Left cardiac atrium (tissue), 4 donors: ENCODE measurements at regions not wholly inside any gene's neighbourhood (a gene's known extent, or its start where the extent isn't known, plus 50 kb on each side); places are given as distances from the start of the nearest gene placed in this dataset.

ENCODE experiments used
- ATAC-seq, 2 donors: fragments of 200-7000 bp; cut with Tn5 transposase; one replicate each; pipeline ENCODE4 v1.9.1; 2020; ENCODE audit warnings: mild to moderate bottlenecking in 2 of 2, moderate library complexity in 2 of 2
- DNase-seq: peaks from one replicate; pipeline ENCODE4 v3.0.0-alpha.2; 2020
- intact Hi-C, 2 donors: fragments of 100-400 bp; cut with DNase I; formaldehyde crosslinking; loops; one replicate each; pipeline versions ENCODE4 v1.14.1 to v1.15.1; 2022 to 2023
- donor health status: DM: no; HTN: yes; CAD: no.
- donor health status: DM: no; HTN: yes; CAD: no; lungs with severe emphysema.
- donor health status: DM: yes; HTN: yes; CAD: no.
- donor health status: Dilated cardiomyopathy.

DNA sequence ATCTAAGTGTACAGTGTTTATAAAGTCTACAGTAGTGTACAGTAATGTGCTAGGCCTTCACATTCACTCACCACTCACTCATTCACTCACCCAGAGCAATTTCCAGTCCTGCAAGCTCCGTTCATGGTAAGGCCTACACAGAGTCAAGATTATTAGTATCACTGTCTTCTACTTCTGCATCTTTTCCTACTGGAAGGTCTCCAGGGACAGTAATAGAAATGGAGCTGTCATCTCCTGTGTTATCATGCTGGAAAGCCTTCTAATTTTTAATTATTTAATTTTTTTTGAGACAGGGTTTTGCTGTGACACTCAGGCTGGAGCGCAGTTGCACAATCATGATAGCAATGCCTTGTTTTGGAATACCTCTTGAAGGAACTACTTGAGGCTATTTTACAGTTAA lies 207.0 kb downstream of the HTR7 start:
- peak; percentile 65 to 67 for ATAC-seq
- DNase-seq: no peak
- intact Hi-C loops: no loop called here

DNA sequence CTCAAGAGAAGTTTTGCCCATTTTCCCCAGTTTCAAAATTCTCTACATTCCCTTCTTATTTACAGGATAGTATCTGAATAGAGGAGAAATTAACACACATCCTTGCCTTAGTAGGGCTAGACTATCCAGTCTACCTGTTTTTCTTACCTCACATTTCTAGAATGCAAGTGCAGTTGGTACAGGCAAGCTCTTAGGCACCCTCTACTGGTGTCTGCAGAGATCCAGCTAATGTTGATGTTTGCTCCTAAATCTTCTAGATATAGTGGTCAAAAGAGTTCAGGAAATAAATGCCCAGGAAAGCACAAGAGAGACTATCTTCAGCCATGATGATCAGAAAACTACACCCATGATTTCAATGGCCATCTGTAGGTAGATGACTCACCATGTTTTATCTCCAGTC lies 205.3 kb downstream of the HTR7 start:
- ATAC-seq (no peak), DNase-seq (no peak)
- intact Hi-C loops: no loop called here

- DNase-seq (no peak), ATAC-seq (no peak)
- intact Hi-C loops: no loop called here
These were observed 199.0 kb downstream of the HTR7 start for GRCh38 chr10:90658791-90659190.

- ATAC-seq (no peak), DNase-seq (no peak)
- intact Hi-C loops: no loop called here
These were observed 191.8 kb downstream of the HTR7 start for GRCh38 chr10:90665905-90666662.

DNA sequence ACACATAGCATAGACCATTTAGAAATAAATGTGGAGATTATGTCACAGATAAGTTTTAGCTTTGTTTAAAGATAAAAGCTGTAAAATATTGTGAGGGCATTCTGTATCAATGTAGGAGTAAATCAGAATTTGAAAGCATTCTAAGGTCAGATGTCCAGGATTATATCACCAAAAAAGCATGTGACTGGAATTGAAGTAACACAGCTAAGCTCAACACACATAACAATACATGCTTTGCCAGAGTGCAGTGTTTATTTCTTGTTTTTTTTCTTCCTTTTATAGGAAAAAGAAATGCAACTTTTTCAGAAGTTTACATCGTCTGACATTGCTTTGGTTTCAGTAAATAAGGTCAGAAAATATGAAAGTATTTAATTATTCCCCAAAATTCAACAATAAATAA lies 183.4 kb downstream of the HTR7 start:
- intact Hi-C loops: no loop called here
- no peak for DNase-seq
- ATAC-seq: no peak

DNA sequence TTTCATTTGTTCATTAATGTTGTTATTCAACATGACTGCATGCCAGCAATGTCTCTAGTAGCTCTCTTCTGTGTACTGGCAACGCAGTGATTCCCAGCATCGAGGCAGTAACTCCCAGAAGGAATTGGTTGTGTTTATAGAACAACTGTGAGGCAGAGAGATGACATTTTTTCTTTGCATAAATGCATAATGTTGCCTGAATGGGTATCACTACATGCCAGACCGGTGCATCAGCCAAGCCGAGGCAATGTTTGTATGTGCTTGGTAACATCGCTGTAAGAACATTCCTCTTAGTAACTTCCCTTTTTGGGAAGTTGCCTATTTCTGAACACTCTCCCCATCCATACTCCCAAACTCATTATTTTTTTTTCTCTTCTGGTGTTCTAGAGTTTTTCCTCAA lies 182.9 kb downstream of the HTR7 start:
- DNase-seq (peak; percentile 16), ATAC-seq (no peak)
- intact Hi-C loops: no loop called here

DNA sequence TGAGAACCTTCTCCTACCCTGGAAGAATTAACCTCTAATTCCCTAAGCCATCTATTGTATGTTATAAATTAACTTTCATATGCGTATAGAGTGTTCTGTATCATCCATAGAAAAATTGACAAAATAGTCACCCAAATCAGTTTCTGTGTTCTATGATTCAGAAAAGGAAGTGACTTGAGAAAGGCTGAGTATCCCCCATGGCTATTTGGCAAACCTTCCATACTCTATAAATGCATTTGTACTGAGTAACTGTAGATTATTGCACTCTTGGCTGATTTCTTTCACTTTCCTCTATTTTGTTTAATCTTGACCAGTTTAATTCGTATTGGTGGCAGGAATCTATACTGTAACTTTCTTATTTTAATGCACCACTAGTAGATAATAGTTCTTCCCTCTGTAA lies 182.2 kb downstream of the HTR7 start:
- intact Hi-C loops: no loop called here
- no peak for DNase-seq
- no peak for ATAC-seq
